GM19328 (cell line): ENCODE measurements at regions not wholly inside any gene's neighbourhood (a gene's known extent, or its start where the extent isn't known, plus 50 kb on each side); places are given as distances from the start of the nearest gene placed in this dataset.
"Not testable (repeated sequence)": the region's sequence is repeated elsewhere in the genome, so short reads cannot be mapped to it uniquely, and the experiment has no call there.

Experiments used
- ATAC-seq: cut with Tn5 transposase; IDR thresholded peaks from one replicate; pipeline ENCODE4 v1.9.1; 2021; ENCODE audit warnings: mild to moderate bottlenecking, moderate library complexity; ENCODE audit not compliant: unreplicated experiment

DNA sequence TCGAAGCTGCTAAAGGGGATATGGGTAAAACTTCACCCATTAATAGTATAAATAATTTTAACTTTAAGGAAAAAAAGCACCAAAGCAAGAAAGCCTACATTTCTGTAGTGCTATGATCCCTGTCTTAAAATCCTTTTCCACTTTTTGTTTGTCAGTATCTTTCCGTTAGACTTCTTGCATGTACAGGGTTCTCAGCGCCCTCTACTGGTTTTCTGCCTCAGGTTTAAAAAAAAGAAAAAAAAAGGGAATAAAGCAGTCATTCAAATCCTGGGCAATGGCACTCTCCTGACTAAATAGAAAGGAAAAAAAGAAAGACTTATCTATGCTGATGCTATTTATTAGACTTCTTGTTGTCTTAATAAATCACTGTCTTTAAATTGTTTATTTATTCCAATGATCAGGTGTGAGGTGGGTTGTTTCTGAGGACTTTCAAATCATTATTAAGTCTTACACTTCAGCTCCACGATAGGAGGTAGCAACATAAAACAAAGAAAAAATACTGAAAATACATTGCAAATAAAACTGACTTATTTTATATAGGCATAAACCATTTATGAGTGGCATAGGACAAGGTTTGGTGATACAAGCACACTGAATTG, 475.4 kb upstream of the NR5A2 start:
- no peak for ATAC-seq

DNA sequence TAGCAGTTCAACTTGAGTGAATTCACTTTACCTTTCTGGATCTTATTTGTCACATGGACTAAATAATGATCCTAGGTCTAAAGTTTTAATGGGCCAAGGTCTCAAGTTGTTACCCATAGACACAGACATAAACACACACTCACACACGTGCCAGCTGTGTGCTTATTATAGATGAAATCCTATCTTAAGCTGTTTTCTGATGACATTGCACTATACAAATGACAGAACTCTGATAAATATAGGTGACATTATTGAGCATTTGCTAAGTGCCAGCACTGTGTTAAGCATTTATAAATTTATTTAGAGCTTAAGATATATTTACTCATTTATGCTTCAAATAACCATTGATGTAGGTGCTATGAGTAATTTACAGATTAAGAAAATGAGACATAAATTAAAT, 474.4 kb upstream of the NR5A2 start:
- no peak for ATAC-seq

DNA sequence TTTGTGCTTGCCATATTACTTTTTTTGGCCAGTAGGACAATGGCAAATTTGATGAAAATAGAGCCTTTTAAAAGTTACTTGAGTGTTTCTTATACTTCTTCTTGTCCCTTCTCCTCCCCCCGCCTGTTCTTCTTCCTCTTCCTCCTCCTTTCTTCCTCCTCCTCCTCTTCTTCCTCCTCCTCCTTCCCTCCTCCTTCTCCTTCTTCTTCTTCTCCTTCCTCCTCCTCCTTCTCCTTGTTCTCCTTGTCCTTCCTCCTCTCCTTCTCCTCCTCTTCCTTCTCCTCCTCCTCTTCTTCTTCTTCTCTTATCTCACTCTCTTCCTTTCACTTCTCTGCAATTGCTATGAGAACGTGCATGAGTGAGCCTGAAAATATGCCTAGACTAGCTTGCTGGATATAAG, 466.2 kb upstream of the NR5A2 start:
- ATAC-seq = no peak

DNA sequence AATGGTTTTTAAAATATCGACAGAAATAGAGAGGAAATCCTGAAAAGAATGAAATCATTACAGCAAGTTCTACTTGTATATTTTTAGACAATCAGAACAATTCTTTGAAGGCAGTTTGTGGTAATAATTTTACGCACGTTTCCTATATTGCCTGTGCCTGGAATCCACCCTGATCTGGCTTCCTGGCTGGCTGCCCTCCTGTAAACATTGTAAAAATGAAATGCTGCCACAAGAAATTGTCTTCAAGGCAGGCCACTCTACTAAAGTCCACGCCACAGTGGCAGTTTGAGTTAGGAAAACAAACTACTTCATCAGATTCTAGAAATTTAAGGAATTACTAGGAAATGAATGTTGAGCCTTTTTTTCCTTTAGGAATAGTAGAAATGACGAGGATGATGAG, 454.5 kb upstream of the NR5A2 start:
- no peak for ATAC-seq

DNA sequence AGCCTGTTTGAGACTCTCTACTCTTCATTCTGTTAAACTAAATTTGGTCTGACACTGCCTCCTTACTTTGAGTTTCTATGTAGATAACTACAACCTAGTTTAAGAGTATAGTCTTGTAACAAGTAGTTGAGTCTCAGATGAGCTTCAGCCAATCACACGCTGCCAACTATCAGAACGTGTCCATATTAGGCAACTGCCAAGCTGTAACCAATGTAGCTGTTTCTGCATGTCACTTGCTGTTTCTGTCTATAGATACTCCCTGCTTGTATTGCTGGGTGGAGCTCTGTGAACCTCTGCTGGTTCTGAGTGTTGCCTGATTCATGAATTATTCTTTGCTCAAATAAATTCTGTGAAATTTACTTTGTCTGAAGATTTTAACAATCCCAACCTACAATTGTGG, 452.6 kb upstream of the NR5A2 start:
- ATAC-seq = no peak

DNA sequence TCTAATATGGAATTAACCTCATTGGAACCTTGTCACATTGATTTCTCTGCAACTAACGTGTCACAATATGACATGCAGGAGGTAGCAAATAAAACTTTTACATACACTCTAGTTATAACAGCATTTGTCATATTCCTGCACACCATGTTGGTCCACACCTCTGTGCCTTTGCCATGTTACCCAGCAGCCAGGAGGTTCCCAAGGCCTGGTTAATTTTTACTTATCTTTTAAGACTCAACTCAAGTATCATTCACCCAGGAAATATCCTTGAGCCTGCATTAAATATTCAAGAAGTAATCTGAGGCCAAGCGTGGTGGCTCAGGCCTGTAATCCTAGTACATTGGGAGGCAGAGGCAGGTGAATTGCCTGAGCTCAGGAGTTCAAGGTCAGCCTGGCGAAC, 447.2 kb upstream of the NR5A2 start:
- no peak for ATAC-seq

DNA sequence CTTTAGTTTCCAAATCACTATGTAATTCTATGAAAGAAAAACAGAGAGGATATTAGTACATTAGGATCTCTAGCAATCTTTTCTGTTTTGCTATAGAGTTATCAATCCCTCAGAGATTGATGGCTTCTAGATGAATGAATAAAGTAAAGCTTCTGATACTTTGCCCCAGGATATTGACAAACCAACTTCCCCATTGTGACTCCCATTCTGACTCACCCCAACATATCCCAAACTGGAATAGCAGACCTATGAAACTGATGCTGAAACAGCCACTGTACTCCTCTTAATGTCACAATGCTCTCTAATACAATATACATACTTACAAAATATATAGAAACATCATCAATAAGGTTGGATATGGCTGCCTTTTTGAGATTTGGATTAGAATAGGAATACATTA, 442.1 kb upstream of the NR5A2 start:
- no peak for ATAC-seq

DNA sequence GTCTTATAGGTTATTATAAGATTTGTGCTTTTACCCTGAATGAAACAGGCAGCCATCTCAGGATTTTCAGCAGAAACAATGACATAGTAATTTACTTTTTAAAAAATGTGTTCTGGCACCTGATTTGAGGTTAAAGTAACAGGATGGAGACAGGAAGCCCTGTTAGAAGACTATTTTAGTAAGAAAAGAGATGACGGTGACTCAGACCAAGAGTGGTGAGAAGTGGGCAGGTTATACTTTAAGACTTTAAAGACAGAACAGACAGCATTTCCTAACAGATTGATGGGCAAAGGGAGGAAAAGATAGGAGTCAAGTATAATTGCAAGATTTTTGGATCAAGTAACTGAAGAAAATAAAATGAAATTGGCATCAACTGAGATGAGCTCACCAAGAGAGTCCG, 436.8 kb upstream of the NR5A2 start:
- no peak for ATAC-seq

DNA sequence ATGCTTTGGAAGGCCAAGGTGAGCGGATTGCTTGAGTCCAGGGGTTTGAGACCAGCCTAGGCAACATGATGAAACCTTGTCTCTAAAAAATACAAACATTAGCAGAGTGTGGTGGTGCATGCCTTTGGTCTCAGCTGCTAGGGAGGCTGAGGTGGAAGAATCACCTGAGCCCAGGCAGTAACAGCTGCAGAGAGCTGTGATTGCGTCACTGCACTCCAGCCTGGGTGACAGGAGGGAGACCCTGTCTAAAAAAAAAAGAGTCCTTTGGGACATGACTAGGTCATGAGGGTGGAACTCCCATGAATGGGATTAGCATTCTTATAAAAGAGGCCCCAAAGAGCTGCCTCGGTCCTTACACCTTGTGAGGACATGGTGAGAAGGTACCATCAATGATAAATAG, 436.0 kb upstream of the NR5A2 start:
- ATAC-seq = no peak

DNA sequence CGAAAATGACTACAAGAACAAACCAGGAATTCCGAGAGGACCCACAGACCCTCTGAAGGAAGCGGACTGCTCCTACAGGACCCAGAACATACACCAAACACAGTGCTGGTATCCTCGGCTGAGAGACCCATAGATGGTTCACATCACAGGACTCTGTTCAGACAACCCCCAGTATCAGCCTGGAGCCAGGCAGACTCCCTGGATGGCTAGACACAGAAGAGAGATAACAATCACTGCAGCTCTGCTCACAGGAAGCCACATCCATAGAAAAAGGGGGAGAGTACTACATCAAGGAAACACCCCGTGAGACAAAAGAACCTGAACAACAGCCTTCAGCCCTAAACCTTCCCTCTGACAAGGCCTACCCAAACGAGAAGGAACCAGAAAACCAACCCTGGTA, 434.0 kb upstream of the NR5A2 start:
- no peak for ATAC-seq

DNA sequence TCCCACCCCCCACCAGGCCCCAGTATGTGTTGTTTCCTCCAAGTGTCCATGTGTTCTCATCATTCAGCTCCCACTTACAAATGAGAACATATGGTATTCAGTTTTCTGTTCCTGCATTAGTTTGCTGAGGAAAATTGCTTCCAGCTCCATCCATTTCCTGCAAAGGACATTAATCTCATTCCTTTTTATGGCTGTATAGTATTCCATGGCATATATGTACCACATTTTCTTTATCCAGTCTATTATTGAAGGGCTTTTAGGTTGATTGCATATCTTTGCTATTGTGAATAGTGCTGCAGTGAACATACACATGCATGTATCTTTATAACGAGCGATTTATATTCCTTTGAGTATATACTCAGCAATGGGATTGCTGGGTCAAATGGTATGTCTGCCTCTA, 431.1 kb upstream of the NR5A2 start:
- not testable (repeated sequence) for ATAC-seq

DNA sequence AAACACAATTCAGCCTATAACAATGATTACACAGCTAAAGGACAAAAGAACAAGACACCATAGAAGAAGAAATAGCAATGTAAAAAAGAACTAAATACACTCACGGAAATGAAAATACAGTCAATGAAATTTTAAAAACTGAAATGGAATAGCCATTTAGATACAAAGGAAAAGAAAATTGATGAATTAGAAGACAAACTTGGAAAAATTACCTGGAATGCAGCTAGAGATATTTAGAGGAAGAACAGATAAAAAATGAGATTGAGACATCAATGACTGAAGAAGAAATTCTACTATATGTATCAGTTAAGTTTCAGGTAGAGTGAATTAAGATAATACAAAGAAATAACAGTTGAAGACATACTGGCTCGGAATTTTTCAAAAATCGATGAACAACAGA, 430.4 kb upstream of the NR5A2 start:
- ATAC-seq = no peak

DNA sequence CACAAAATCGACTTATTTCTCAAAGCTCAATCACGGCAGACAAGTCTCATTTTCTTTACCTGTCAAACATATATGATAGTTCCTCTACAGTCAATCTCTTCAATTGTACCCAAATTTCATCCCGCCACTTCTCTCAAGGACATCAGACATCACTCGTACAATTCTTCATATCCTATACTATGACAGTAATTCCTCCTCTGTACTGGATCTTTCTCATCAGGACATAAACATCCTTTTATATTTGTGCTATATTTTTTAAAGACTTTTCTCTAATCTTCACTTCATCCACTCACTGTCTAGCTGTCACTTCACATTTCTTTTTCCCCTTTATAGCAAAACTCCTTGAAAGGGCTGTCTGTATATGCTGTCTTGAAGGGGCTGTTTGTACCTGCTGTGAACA, 419.1 kb upstream of the NR5A2 start:
- ATAC-seq = no peak

DNA sequence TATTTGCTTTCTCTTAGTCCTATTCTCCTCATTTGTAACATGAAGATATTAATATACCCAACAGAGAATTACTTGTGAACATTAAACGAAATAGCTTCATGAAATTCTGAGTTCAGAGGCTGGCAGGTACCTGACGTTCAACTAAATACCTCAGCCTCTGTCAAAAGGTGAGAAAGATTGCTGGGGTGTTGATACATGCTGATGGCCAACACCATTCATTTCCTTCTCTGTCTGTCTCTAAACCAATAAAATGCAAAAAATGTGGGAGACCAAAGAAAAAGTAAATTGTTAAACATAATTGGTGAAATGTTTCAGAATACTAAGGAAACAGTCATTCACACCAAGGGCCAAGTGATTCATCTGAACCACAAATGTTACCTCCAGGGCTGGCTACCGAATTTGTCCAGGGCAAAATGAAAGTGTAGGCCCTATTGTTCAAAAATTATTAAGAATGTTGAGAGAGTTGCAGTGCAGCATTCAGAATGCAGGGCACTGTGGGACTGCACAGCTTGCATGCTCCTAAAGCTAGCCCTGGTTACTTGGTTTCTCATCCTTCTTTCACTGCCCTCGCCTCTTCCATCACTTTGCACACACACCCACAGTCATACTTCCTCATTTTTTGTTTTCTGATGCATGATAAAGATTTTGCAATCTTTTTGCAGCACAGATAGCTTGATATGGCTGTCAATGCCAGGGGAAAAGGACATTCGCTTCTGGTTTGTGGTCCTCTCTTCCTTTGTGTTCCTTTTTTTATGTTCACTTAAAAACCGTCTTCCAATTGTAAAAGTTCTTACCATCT, 414.3 kb upstream of the NR5A2 start:
- no peak for ATAC-seq

DNA sequence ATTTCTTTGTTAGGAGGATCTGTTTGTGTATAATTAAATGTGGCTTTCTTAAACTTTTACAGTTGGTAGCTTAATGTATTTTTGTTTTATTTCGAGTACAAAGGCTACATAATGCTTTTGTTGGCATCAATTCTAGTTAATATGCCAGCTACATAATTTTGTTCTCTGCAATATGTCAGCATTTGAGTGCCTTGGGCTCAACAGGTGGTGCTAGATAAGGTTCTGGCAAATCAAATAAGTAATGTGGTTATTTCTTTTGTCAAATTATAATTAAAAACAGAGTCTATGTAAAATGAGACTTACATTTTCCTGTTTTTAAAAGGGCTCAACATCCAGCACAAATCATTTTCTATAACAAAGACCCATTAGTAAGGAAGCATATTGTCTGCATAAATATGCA, 410.6 kb upstream of the NR5A2 start:
- no peak for ATAC-seq

DNA sequence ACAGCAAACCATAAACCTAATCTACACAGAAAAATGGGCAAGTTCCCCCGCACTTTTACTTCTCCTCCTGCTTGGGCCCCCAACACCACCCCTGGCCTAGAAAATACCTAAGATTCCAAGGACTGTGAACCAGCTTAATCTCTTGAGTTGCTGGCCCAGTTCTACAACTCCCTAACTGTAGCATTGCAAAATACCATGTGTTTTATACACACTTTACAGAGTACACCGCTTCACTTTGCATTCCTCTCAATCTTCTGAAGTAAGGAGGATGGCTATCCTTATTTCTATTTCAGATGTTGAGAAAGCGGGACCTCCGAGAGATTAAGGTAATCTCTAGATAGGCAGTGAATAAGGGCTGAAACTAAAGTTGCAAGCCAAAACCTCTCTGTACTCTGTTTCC, 408.3 kb upstream of the NR5A2 start:
- no peak for ATAC-seq

DNA sequence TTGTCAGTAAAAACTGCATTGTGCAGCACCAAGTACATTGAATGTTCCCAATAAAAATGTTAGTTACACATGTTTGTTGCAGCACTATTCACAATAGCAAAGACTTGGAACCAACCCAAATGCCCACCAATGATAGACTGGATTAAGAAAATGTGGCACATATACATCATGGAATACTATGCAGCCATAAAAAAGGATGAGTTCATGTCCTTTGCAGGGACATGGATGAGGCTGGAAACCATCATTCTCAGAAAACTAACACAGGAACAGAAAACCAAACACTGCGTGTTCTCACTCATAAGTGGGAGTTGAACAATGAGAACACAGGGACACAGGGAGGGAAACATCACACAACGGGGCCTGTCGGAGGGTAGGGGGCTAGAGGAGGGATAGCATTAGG, 401.3 kb upstream of the NR5A2 start:
- ATAC-seq = not testable (repeated sequence)

DNA sequence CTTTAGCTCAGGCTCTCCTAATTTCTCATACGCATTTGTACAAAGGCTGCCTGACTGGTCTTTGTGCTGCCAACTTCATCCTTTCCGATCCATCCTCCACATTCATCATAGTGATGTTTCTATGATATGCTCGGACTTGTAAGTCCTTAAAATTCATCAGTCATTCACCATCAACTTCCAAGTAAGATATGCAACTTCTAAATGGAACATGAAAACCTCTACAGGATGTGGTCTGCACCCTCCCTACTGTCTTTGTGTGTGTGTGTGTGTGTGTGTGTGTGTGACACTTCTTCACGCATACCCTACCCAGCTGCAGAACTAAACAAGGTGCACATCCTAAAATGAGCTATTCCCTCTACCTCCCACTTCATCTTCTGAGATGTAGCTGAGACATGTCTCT, 397.9 kb upstream of the NR5A2 start:
- ATAC-seq = no peak

DNA sequence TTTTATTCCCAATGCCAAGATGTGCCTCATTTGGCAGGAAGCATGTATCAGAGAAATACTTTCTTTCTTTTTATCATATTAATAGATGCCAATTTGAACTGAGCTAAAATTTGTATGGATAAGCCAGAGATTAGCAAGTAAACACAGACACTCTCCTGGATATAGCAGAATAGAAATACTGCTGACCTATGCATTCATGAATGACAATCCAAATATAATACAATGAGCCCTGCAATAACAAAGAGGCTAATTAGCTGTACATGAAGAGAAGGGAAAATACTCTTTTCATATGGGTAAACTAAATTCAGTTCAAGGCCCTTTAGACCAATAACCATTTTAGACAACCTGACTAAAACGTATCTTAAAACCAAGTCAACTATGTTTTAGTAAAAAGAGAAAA, 388.1 kb upstream of the NR5A2 start:
- no peak for ATAC-seq

DNA sequence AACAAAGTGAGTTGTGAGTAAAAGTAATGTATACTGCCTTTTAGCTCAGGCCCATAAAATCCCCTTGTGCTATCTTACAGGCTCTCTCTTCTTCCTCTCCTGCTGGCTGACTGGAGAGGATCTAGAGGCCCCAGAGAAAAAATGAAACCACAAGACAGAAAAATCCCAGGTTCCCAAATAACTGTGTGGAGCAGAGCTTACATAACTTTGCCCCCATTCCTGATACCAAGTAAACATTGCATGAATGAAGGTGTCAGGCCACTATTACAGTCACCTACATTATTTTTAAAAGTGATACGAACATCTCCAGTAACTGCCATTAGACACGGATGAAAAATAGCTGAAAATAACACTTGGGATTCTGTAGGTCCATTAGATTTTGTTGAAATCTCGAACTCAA, 386.0 kb upstream of the NR5A2 start:
- no peak for ATAC-seq

DNA sequence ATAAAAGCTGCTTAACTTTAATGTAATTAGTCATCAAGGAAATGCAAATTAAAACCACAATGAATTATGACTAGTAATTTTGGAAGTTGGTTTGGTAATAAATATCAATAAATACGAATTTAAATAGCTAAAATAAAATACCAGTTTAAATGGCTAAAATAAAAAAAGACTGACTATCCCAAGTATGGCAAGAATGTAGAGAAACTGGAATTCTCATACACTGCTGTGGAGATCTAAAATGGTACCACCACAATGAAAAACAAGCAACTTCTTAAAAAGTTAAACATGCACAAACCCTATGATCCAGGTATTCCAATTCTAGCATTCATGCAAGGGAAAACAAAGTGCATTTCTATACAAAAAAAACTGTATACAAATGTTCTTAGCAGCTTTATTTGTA, 382.6 kb upstream of the NR5A2 start:
- ATAC-seq = no peak

DNA sequence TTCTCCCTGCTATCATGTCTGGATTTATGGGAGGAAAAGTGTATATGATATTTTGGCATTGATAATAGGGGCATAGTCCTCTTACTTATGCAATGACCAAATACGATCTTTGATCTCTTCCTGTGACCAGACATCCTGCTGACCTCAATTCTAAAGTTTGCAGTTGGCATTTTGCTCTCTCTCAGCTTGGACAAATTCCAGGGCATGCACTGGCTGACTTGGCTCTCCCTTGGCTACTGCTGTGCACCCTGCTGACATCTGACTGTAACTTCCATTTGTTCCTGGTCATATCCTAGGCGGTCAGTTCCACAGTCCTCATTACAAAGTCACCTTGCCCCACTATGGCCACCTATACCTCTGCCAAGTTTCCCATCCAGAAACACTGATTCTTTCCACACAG, 380.7 kb upstream of the NR5A2 start:
- ATAC-seq = no peak

DNA sequence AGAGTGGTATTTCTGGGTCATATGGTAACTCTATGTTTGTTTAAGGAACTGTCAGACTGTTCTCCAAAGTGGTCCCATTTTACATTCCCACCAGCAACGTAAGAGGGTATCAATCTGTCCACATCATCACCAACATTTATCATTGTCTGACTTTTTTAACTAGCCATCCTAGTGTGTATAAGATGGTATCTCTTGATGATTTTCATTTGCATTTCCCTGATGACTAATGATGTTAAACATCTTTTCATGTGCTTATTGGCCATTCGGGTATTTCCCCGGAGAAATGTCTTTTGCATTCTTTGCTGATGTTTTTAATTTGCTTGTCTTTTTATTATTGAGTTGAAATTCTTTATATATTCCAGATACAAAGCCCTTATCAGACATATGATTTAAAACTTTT, 370.1 kb upstream of the NR5A2 start:
- ATAC-seq = no peak
